Upper lobe of right lung (tissue), 1 donor: ENCODE measurements at regions not wholly inside any gene's neighbourhood (a gene's known extent, or its start where the extent isn't known, plus 50 kb on each side); places are given as distances from the start of the nearest gene placed in this dataset.

Experiments
- ATAC-seq: fragments of 200-7000 bp; cut with Tn5 transposase; one replicate; pipeline ENCODE4 v1.9.1; 2020; ENCODE audit warnings: mild to moderate bottlenecking, moderate library complexity
- DNase-seq: peaks from one replicate; pipeline ENCODE4 v3.0.0-alpha.2; 2020
- H3K27ac ChIP-seq: fragments of 200-600 bp; one replicate; pipeline ENCODE4 v1.8.0; 2022
- H3K27me3 ChIP-seq: fragments of 200-600 bp; one replicate; pipeline ENCODE4 v1.8.0; 2022; ENCODE audit warnings: mild to moderate bottlenecking
- H3K36me3 ChIP-seq: fragments of 200-600 bp; one replicate; pipeline ENCODE4 v1.8.0; 2022
- H3K4me1 ChIP-seq: fragments of 200-600 bp; one replicate; pipeline ENCODE4 v1.8.0; 2022
- H3K4me3 ChIP-seq: fragments of 200-600 bp; one replicate; pipeline ENCODE4 v1.8.0; 2022; ENCODE audit warnings: mild to moderate bottlenecking
- H3K9me3 ChIP-seq: fragments of 200-600 bp; one replicate; pipeline ENCODE4 v1.8.0; 2022
- CTCF ChIP-seq: fragments of 200-600 bp; IDR thresholded peaks from one replicate; pipeline ENCODE4 v1.8.0; 2022; ENCODE audit warnings: antibody characterized with exemption
- intact Hi-C: fragments of 100-400 bp; cut with DNase I; formaldehyde crosslinking; loops from one replicate; pipeline ENCODE4 v1.11.0; 2022
- donor health status: DM: no; HTN: yes; CAD: no; lungs with severe emphysema.

GRCh38 chr4:43373201-43373600, 480.7 kb downstream of the GRXCR1 start:
- intact Hi-C loops: no loop called here
- Histone ChIP-seq H3K9me3 (no peaks in the 10 kb centered on the region), H3K4me3 (no peak overlapping the region), H3K27me3 (no peaks in the 10 kb centered on the region), H3K4me1 (no peaks in the 10 kb centered on the region), H3K27ac (no peak overlapping the region), H3K36me3 (no peaks in the 10 kb centered on the region)
- no peak for ATAC-seq
- DNase-seq: no peak
- TF ChIP-seq CTCF: no peak

GRCh38 chr4:43374216-43374751, 481.8 kb downstream of the GRXCR1 start:
- no peaks in the 10 kb centered on the region for H3K4me1 ChIP-seq
- ATAC-seq (no peak), DNase-seq (no peak)
- no peaks in the 10 kb centered on the region for H3K36me3 ChIP-seq
- intact Hi-C loops: no loop called here
- no peaks in the 10 kb centered on the region for H3K9me3 ChIP-seq
- H3K27ac ChIP-seq: no peak overlapping the region
- H3K4me3 ChIP-seq: no peak overlapping the region
- H3K27me3 ChIP-seq: no peaks in the 10 kb centered on the region
- TF ChIP-seq CTCF: no peak

DNA sequence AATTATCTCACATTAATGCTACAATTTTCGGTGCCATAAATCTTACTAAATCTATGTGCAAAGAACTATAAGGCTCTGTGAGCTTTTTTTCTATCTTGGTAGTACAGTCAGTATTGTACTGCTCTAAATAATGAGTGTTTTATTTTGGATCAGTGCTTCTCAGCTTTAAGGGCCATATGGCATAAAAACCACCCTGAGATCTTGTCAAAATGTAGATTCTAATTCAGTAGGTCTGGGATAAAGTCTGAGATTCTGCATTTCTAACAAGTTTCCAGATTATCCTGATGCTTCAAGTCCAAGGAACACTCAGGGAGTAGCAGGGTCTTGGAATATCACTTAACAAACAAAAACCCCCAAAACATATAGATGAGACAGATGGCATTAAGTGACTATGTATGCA, 486.5 kb downstream of the GRXCR1 start:
- no peaks in the 10 kb centered on the region for H3K27me3 ChIP-seq
- H3K36me3 ChIP-seq: no peaks in the 10 kb centered on the region
- no peak overlapping the region for H3K27ac ChIP-seq
- ATAC-seq: no peak
- TF ChIP-seq CTCF: no peak
- intact Hi-C loops: no loop called here
- H3K4me3 ChIP-seq: no peak overlapping the region
- H3K4me1 ChIP-seq: no peaks in the 10 kb centered on the region
- H3K9me3 ChIP-seq: no peaks in the 10 kb centered on the region
- no peak for DNase-seq

DNA sequence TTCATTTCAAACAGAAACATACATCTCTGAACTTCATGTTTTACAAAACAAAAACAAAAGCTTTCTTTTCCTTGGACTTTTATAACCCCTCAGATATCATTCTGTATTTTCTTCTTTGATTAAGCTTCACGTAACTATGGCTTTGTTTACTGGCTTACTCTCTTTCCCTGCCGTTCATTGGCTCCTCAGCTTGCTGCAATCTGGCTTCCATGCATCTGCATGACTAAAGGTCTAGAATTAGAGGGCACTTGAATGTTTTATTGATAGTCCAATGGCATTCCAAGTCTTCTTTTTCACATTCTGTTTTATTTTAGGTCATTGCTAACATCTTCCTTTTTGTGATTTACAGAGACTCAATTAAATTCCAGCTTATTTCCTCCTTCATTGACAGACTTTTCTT, 487.6 kb downstream of the GRXCR1 start:
- no peak overlapping the region for H3K4me3 ChIP-seq

DNA sequence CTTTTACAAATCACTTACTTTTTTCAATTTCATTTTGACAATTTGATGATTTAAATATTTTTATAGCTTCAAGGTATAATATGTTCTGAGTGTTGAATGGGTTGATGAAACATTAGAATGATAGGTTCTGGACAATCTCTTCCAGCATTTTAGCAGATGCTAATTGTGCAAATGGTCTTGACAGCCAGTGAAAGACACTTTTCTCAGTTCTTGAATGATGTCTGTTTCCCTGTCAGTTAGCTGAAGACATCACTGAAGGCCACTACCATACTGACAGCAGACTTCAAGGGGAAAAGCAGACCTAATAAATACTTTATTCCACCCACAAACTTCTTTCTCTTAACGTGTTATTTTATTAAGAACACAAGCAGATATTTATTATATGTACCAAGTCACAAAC, 498.6 kb downstream of the GRXCR1 start:
- Histone ChIP-seq H3K4me1 (no peaks in the 10 kb centered on the region), H3K36me3 (no peaks in the 10 kb centered on the region), H3K4me3 (no peak overlapping the region), H3K9me3 (no peaks in the 10 kb centered on the region), H3K27me3 (no peaks in the 10 kb centered on the region), H3K27ac (no peak overlapping the region)
- no peak for TF ChIP-seq CTCF
- DNase-seq (no peak), ATAC-seq (no peak)
- intact Hi-C loops: no loop called here

More for the DNA sequence above, 487.6 kb downstream of the GRXCR1 start:
- Histone ChIP-seq H3K9me3 (no peaks in the 10 kb centered on the region), H3K36me3 (no peaks in the 10 kb centered on the region), H3K4me1 (no peaks in the 10 kb centered on the region), H3K27me3 (no peaks in the 10 kb centered on the region), H3K27ac (no peak overlapping the region)
- DNase-seq: no peak
- no peak for ATAC-seq
- TF ChIP-seq CTCF: no peak
- intact Hi-C loops: no loop called here

GRCh38 chr4:43394976-43395375, 502.5 kb downstream of the GRXCR1 start:
- no peak for DNase-seq
- Histone ChIP-seq H3K4me1 (no peaks in the 10 kb centered on the region), H3K9me3 (no peaks in the 10 kb centered on the region), H3K36me3 (no peaks in the 10 kb centered on the region), H3K4me3 (no peak overlapping the region), H3K27ac (no peak overlapping the region), H3K27me3 (no peaks in the 10 kb centered on the region)
- no peak for TF ChIP-seq CTCF
- intact Hi-C loops: no loop called here
- no peak for ATAC-seq
